Stimulated activated CD4-positive, alpha-beta T cell treated with anti-CD3 and anti-CD28 coated beads, Interleukin-12 subunit alpha, Interleukin-12 subunit beta, amount 100 ng/mL, for 24 hours (primary cell): ENCODE measurements at regions not wholly inside any gene's neighbourhood (a gene's known extent, or its start where the extent isn't known, plus 50 kb on each side); places are given as distances from the start of the nearest gene placed in this dataset.

Experiments
- DNase-seq, 2 experiments: peaks; one replicate each; pipeline ENCODE4 v3.0.0-alpha.2; 2020; ENCODE audit warnings: low read depth in 2 of 2

GRCh38 chr13:31957772-31958171 is 73.8 kb upstream of the FRY start:
- DNase-seq: no peak

GRCh38 chr13:31962731-31963370 is 68.7 kb upstream of the FRY start:
- no peak for DNase-seq

DNA sequence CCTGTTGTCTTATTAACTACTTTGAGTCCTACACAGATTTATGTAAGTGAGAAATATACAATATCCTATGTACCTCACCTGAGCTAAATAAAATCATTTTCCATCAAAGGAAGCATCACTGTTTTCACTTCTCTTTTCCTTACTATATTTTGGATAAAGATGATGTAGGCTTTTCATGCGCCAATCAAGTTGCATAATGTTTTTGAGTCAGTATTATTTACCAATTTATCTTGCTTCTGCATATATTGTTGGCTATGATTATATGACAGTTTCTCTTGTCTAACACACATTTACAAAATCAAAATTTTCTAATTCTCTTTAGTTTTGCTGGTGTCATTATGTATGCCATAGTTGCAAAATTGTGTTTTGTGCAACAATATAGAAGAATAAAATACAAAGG is 67.9 kb upstream of the FRY start:
- no peak for DNase-seq

DNA sequence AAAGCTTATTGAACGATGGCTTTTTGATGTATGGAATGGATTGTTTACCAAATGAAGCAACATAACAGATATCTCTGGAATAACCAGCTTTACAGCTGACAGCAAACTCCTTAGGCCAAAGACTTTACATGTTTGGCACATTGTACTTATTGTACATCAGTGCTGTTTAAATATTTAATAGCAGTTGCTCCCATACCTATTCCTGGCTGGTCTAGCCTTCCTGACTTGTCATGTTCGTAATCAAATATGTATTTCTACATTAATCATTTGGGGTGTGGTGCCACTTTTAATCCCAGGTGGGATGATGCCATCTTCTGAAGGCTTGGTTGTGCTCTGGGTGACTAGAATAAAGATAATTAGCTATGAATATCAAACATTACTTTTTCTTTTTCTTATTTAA is 67.4 kb upstream of the FRY start:
- DNase-seq: no peak

- no peak for DNase-seq
Measured at GRCh38 chr13:31965361-31966066, 66.1 kb upstream of the FRY start.

- DNase-seq: no peak
Measured at GRCh38 chr13:31967155-31967554, 64.4 kb upstream of the FRY start.

- no peak for DNase-seq
Measured at GRCh38 chr13:31968473-31968872, 63.1 kb upstream of the FRY start.

DNA sequence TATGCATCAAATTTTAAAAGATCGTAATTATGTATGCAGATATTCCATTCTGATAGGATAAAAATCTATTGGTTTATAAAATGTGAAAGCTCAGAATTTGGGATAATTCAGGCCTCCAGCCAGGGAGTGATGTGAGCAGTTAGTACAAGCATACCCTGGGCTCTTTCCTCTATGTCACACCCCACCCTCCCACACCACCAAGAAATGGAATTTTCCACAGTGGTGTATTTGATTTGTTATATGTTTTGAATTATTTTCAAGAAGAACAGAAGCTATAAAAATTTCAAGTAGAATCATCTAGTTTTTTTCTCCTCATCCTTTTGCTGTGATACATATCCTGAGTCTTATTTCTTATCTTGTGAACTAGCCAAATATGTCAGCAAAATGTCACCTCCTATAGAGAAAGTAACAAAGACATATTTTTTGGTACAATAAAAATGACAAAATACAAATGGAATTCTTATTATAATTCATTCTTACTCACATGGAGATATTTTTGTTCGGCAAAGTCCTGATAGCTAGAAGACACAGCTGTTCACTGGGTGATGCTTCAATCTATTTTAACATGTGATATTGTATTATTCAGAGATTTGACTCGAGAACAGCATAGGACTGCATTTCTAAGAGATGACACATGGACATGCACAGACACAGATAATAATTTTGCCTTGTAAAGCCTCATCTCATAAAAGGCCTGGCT is 61.2 kb upstream of the FRY start:
- no peak for DNase-seq

DNA sequence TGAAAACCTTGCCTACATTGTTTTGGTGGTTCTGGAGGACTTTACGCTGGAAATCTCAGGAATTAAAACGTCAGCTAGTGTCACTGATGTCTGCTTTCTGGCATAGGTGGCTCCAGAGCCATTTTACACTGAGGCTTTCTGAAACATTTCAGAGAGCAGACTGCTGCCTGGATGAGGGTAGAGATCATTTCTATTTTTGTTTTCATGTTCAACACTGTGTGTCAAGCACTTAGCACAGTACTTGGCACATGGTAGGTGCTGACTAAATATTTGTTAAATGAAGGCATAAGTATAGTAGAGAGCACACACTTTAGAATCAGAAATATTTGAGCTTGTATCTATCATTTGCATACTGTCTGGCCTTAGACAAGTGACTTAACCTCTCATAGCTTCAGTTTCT is 59.1 kb upstream of the FRY start:
- no peak for DNase-seq

GRCh38 chr13:31978021-31978420 is 53.6 kb upstream of the FRY start:
- no peak for DNase-seq

- no peak for DNase-seq
Measured at GRCh38 chr13:31980830-31981229, 50.7 kb upstream of the FRY start.
